Head of caudate nucleus (tissue), 42 donors: ENCODE measurements at regions not wholly inside any gene's neighbourhood (a gene's known extent, or its start where the extent isn't known, plus 50 kb on each side); places are given as distances from the start of the nearest gene placed in this dataset.
"Not testable (repeated sequence)": the region's sequence is repeated elsewhere in the genome, so short reads cannot be mapped to it uniquely, and the experiment has no call there.

Experiments
- DNase-seq, 42 donors: peaks; one replicate each; pipeline versions ENCODE4 v3.0.0 to v3.0.0-alpha.2; 2020 to 2021; ENCODE audit warnings: mixed read lengths in 7 of 42
- intact Hi-C: fragments of 100-400 bp; cut with DNase I; formaldehyde crosslinking; loops from one replicate; pipeline ENCODE4 v1.15.0; 2022

GRCh38 chr5:108548684-108549596, 167.0 kb upstream of the FBXL17 start:
- no peak for DNase-seq
- intact Hi-C loops = no loop called here

GRCh38 chr5:108546939-108547338, 165.0 kb upstream of the FBXL17 start:
- intact Hi-C loops = no loop called here

GRCh38 chr5:108545301-108545700, 163.4 kb upstream of the FBXL17 start:
- intact Hi-C loops = no loop called here
- DNase-seq = no peak

More at GRCh38 chr5:108546939-108547338, 165.0 kb upstream of the FBXL17 start:
- DNase-seq = no peak

- intact Hi-C loops = no loop called here
- DNase-seq = no peak
Measured at GRCh38 chr5:108543486-108543885, 161.6 kb upstream of the FBXL17 start.

- no peak for DNase-seq
- intact Hi-C loops = no loop called here
Measured at GRCh38 chr5:108541836-108542235, 159.9 kb upstream of the FBXL17 start.

GRCh38 chr5:108536321-108536720, 154.4 kb upstream of the FBXL17 start:
- DNase-seq = no peak
- intact Hi-C loops = no loop called here

GRCh38 chr5:108532129-108532445, 150.2 kb upstream of the FBXL17 start:
- intact Hi-C loops, DNase-seq: not testable (repeated sequence)

GRCh38 chr5:108531367-108532128, 149.7 kb upstream of the FBXL17 start:
- intact Hi-C loops = no loop called here
- DNase-seq = no peak

- intact Hi-C loops = no loop called here
- no peak for DNase-seq
Measured at GRCh38 chr5:108530706-108531105, 148.8 kb upstream of the FBXL17 start.

- no peak for DNase-seq
- intact Hi-C loops = no loop called here
Measured at GRCh38 chr5:108529381-108529780, 147.5 kb upstream of the FBXL17 start.

- intact Hi-C loops = no loop called here
- no peak for DNase-seq
Measured at GRCh38 chr5:108528655-108529054, 146.8 kb upstream of the FBXL17 start.

- DNase-seq = no peak
- intact Hi-C loops = no loop called here
Measured at GRCh38 chr5:108524564-108524963, 142.7 kb upstream of the FBXL17 start.

- DNase-seq = no peak
- intact Hi-C loops = no loop called here
Measured at GRCh38 chr5:108523360-108523759, 141.5 kb upstream of the FBXL17 start.

GRCh38 chr5:108521841-108522506, 140.1 kb upstream of the FBXL17 start:
- peak in 8 of 42 donors; percentile 3 to 48 (median 22) for DNase-seq

GRCh38 chr5:108521011-108521700, 139.3 kb upstream of the FBXL17 start:
- intact Hi-C loops = no loop called here
- DNase-seq = no peak

More at GRCh38 chr5:108521841-108522506, 140.1 kb upstream of the FBXL17 start:
- intact Hi-C loops = no loop called here

GRCh38 chr5:108516785-108517184, 134.9 kb upstream of the FBXL17 start:
- no peak for DNase-seq
- intact Hi-C loops = no loop called here

GRCh38 chr5:108515517-108516105, 133.7 kb upstream of the FBXL17 start:
- intact Hi-C loops = no loop called here
- DNase-seq = no peak

GRCh38 chr5:108508979-108509378, 127.1 kb upstream of the FBXL17 start:
- DNase-seq = no peak
- intact Hi-C loops = no loop called here

GRCh38 chr5:108507631-108508030, 125.7 kb upstream of the FBXL17 start:
- peak in 19 of 42 donors; percentile 4 to 68 (median 28) for DNase-seq
- intact Hi-C loops = no loop called here
